ENCODE measurements at regions not wholly inside any gene's neighbourhood (a gene's known extent, or its start where the extent isn't known, plus 50 kb on each side); places are given as distances from the start of the nearest gene placed in this dataset.

- no peak overlapping the region for H3K4me3 Mint-ChIP-seq
- no peaks in the 10 kb centered on the region for H3K27me3 Mint-ChIP-seq
- ATAC-seq (no peak), DNase-seq (no peak)
- no peaks in the 10 kb centered on the region for H3K9me3 ChIP-seq (ENCODE audit: control insufficient read depth, low read length, poor library complexity, severe bottlenecking)
- no peaks in the 10 kb centered on the region for H3K36me3 Mint-ChIP-seq (ENCODE audit: low read depth)
- no peak overlapping the region for H3K27ac Mint-ChIP-seq
- peaks cover 25% of the 10 kb centered on the region for H3K4me1 Mint-ChIP-seq
These were observed 164.2 kb downstream of the FOXO1 start for GRCh38 chr13:40502236-40502635.

- no peaks in the 10 kb centered on the region for H3K36me3 Mint-ChIP-seq (ENCODE audit: low read depth)
- no peak overlapping the region for H3K27ac Mint-ChIP-seq
These were observed 163.4 kb downstream of the FOXO1 start for GRCh38 chr13:40503011-40503410.

GRCh38 chr13:40503966-40504591, 162.4 kb downstream of the FOXO1 start:
- DNase-seq: no peak
- no peak overlapping the region for H3K4me3 Mint-ChIP-seq
- H3K9me3 ChIP-seq (ENCODE audit: control insufficient read depth, low read length, poor library complexity, severe bottlenecking): no peaks in the 10 kb centered on the region
- no peaks in the 10 kb centered on the region for H3K36me3 Mint-ChIP-seq (ENCODE audit: low read depth)
- no peak for ATAC-seq
- H3K27ac Mint-ChIP-seq: no peak overlapping the region
- no peaks in the 10 kb centered on the region for H3K27me3 Mint-ChIP-seq
- H3K4me1 Mint-ChIP-seq: peaks cover 16% of the 10 kb centered on the region

More at GRCh38 chr13:40503011-40503410, 163.4 kb downstream of the FOXO1 start:
- no peak for DNase-seq
- H3K9me3 ChIP-seq (ENCODE audit: control insufficient read depth, low read length, poor library complexity, severe bottlenecking): no peaks in the 10 kb centered on the region
- no peak for ATAC-seq
- Mint-ChIP-seq H3K27me3 (no peaks in the 10 kb centered on the region), H3K4me1 (peaks cover 18% of the 10 kb centered on the region), H3K4me3 (no peak overlapping the region)

GRCh38 chr13:40504641-40505040, 161.8 kb downstream of the FOXO1 start:
- Mint-ChIP-seq H3K36me3 (ENCODE audit: low read depth) (no peaks in the 10 kb centered on the region), H3K27ac (no peak overlapping the region), H3K4me3 (no peak overlapping the region), H3K4me1 (peaks cover 16% of the 10 kb centered on the region), H3K27me3 (no peaks in the 10 kb centered on the region)
- ATAC-seq (no peak), DNase-seq (no peak)
- no peaks in the 10 kb centered on the region for H3K9me3 ChIP-seq (ENCODE audit: control insufficient read depth, low read length, poor library complexity, severe bottlenecking)

GRCh38 chr13:40505196-40505595, 161.2 kb downstream of the FOXO1 start:
- H3K9me3 ChIP-seq (ENCODE audit: control insufficient read depth, low read length, poor library complexity, severe bottlenecking): no peaks in the 10 kb centered on the region
- H3K36me3 Mint-ChIP-seq (ENCODE audit: low read depth): no peaks in the 10 kb centered on the region
- no peaks in the 10 kb centered on the region for H3K27me3 Mint-ChIP-seq
- DNase-seq (no peak), ATAC-seq (no peak)
- peaks cover 16% of the 10 kb centered on the region for H3K4me1 Mint-ChIP-seq
- H3K4me3 Mint-ChIP-seq: no peak overlapping the region
- H3K27ac Mint-ChIP-seq: no peak overlapping the region
